Activated T-cell treated with anti-CD3 and anti-CD28 coated beads, Interleukin-2, amount 50 U/mL, for 4 hours (primary cell): ENCODE measurements at regions not wholly inside any gene's neighbourhood (a gene's known extent, or its start where the extent isn't known, plus 50 kb on each side); places are given as distances from the start of the nearest gene placed in this dataset.

ENCODE experiments used
- ATAC-seq, 2 donors: fragments of 200-7000 bp; cut with Tn5 transposase; one replicate each; pipeline ENCODE4 v1.10.0; 2021
- DNase-seq: peaks from one replicate; pipeline ENCODE4 v3.0.0-alpha.2; 2020
- H3K27me3 Mint-ChIP-seq: one replicate; pipeline ENCODE4 v1.8.0; 2021; ENCODE audit warnings: low read depth, mixed read lengths
- H3K36me3 Mint-ChIP-seq: one replicate; pipeline ENCODE4 v1.8.0; 2022; ENCODE audit warnings: mixed read lengths; ENCODE audit not compliant: insufficient read depth
- H3K4me1 Mint-ChIP-seq: one replicate; pipeline ENCODE4 v1.8.0; 2021; ENCODE audit warnings: low read depth, mixed read lengths
- H3K4me3 Mint-ChIP-seq: one replicate; pipeline ENCODE4 v1.8.0; 2021; ENCODE audit warnings: mild to moderate bottlenecking, moderate library complexity, mixed read lengths
- H3K9me3 Mint-ChIP-seq: one replicate; pipeline ENCODE4 v1.8.0; 2021; ENCODE audit warnings: mixed read lengths

DNA sequence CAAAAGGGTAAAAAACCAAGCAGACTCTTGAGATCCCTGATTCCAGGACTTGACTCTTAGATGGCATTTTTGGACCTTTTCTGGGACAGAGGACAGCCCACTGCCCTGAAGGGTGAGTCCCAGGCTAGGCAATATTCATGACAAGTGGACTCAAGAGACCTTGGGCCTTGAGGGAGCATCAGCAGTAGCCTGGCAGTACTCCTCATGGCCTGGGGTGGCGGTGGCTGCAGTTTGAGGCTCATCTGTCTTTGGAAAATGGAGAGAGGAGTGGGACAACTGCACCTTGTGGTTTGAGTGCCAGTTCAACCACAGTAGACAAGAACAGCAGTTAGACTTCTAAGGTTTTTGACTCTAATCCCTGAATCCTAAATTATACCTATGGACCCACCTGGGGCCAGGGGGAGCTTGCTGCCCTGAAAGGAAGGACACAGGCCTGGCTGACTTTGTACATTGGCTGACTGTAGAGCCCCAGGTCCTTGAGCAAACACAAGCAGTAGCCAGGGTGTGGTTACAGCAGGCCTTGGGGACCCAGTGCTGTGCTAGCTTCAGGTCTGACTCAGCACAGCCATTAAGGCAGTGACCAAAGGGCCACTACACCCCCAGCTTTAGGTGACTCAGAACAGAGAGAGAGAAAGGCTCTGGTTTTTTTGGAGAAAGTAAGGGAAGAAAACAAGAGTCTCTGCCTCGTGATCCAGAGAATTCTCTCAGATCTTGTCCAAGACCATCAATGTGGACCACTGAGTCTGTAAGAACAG lies 1023.2 kb downstream of the KCNT2 start:
- Mint-ChIP-seq H3K4me3 (no peak overlapping the region), H3K4me1 (no peaks in the 10 kb centered on the region), H3K36me3 (no peaks in the 10 kb centered on the region), H3K9me3 (peaks cover 16% of the 10 kb centered on the region), H3K27me3 (no peaks in the 10 kb centered on the region)
- DNase-seq (no peak), ATAC-seq (no peak)

DNA sequence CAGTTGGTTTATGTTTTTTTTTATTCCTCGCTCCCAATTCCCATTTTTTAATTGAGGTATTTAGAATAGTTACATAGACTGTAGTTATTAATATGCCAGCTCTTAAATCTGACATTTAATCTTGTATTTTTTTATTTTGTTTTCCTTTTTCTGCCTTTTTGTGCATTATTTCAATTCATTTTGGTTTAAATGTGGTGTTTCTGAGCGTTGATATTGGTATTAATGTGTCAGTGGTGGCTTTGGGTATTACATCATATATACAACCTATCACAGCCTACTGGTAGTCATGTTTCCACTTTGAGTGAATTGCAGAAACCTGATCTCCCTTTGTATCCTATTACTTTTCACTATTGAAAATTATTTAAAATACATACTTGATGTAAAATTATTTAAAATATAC lies 1027.3 kb downstream of the KCNT2 start:
- Mint-ChIP-seq H3K9me3 (peaks cover 3% of the 10 kb centered on the region), H3K4me3 (no peak overlapping the region), H3K27me3 (no peaks in the 10 kb centered on the region), H3K36me3 (no peaks in the 10 kb centered on the region), H3K4me1 (no peaks in the 10 kb centered on the region)
- DNase-seq (no peak), ATAC-seq (no peak)

DNA sequence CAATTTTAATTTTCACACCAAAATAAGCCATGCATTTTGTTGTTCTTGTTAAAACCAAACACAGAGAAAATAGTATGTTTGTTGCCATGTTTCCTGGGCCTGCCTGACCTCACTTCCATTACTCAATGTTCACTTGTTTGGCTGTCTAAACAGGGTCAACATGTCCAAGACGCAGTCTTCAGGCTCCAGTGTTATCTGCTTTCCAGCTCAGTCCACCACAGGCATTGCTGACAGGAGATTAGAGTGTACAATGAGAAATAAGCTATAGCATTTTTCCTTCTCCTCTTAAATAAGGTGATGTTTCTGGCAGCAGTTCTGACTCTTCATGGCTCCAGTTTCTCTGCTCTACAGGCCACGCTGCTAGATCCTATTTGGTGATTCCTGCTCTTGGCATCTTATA lies 1030.5 kb downstream of the KCNT2 start:
- no peaks in the 10 kb centered on the region for H3K4me1 Mint-ChIP-seq
- no peak for ATAC-seq
- H3K27me3 Mint-ChIP-seq = no peaks in the 10 kb centered on the region
- peaks cover 3% of the 10 kb centered on the region for H3K9me3 Mint-ChIP-seq
- H3K4me3 Mint-ChIP-seq = no peak overlapping the region
- no peak for DNase-seq
- H3K36me3 Mint-ChIP-seq = no peaks in the 10 kb centered on the region

DNA sequence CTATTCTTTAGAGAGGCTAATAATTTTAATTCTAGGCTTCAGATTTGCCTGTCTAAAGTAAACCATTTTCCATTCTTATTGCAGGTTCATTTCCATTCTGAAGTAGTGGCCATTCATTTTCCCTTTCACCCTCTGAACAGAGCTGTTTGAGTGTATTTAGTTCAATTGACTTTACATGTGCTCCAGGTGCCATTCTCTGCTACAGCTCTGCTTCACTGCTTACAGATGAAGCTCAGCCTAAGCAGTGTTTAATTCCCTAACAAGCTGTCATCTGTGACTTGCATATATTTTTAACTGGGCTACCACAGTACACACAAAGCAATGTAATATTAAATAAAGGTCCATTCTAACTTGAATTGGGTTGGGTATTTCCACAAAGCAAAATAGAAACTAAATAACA lies 1031.6 kb downstream of the KCNT2 start:
- Mint-ChIP-seq H3K9me3 (peaks cover 3% of the 10 kb centered on the region), H3K4me3 (no peak overlapping the region), H3K4me1 (no peaks in the 10 kb centered on the region), H3K36me3 (no peaks in the 10 kb centered on the region), H3K27me3 (no peaks in the 10 kb centered on the region)
- ATAC-seq (no peak), DNase-seq (no peak)

DNA sequence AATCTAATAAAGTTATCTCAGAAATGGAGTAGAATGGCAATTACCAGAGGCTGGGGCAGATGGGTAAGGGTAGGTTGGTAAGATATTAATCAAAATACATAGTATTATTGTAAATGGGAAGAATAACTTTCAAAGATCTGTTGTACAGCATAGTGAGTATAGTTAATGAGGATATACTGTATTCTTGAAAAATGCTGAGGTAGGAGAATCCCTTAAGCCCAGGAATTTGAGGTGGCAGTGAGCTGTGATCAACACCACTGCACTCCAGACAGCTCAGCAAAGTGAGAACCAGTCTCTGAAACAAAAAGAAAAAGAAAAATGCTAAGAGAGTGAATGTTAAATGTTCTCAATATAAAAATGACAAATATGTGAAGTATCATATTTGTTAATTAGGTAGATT lies 1033.7 kb downstream of the KCNT2 start:
- H3K27me3 Mint-ChIP-seq = no peaks in the 10 kb centered on the region
- no peak for DNase-seq
- no peak overlapping the region for H3K4me3 Mint-ChIP-seq
- ATAC-seq = no peak
- no peaks in the 10 kb centered on the region for H3K4me1 Mint-ChIP-seq
- peaks cover 2% of the 10 kb centered on the region for H3K9me3 Mint-ChIP-seq
- H3K36me3 Mint-ChIP-seq = no peaks in the 10 kb centered on the region

DNA sequence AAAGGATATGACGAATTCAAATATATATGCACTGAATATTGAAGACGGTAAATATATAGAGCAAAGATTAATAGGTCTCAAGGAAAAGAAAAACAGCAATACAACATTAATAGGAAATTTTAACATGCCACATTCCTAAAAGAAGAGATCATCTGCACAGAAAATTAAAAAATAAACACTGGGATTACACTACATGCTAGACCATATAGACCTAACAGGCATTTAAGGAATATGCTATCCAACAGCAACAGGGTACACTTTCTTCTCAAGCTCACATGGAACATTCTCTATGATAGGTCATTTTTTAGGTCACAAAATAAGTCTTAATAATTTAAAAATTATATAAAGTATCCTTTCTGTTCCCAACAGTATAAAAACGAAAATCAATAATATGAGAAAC lies 1038.3 kb downstream of the KCNT2 start:
- no peak overlapping the region for H3K4me3 Mint-ChIP-seq
- DNase-seq = no peak
- H3K36me3 Mint-ChIP-seq = no peaks in the 10 kb centered on the region
- no peaks in the 10 kb centered on the region for H3K4me1 Mint-ChIP-seq
- peaks cover 6% of the 10 kb centered on the region for H3K9me3 Mint-ChIP-seq
- no peak for ATAC-seq
- no peaks in the 10 kb centered on the region for H3K27me3 Mint-ChIP-seq

DNA sequence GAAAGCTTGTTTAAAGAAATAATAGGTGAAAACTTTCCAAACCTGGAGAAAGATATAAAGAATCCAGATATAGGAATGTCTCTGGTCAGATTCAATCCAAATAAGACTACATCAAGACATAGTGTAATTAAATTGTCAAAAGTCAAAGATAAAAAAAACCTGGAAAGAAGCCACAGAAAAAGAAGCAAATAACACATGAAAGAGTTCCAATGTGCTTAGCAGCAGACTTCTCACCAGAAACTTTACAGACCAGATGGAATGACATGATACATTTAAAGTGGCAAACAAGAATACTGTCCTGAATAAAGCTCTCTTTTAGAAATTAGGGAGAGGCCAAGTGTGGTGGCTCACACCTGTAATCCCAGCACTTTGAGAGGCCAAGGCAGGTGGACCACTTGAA lies 1039.9 kb downstream of the KCNT2 start:
- DNase-seq = no peak
- Mint-ChIP-seq H3K4me3 (no peak overlapping the region), H3K4me1 (no peaks in the 10 kb centered on the region), H3K9me3 (peaks cover 6% of the 10 kb centered on the region), H3K27me3 (no peaks in the 10 kb centered on the region), H3K36me3 (no peaks in the 10 kb centered on the region)
- ATAC-seq = no peak

DNA sequence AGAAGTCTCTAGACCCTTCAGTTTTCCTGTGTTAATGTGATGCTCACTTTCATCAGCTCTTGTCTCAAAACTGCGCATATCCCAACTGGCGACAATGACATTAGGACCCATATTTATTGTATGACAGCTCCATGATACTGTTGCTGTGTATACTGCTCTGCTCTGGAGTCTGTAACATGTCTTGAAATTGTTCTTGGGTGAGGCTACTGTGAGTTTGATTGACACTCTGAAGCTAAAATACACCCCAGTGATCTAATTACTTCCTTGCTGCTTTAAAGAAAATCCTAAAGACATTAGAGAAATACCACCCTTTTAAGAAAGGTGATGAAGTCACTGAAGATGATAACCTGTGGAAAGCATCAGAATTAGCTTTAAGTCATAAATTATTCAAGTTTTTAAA lies 1046.2 kb downstream of the KCNT2 start:
- no peaks in the 10 kb centered on the region for H3K36me3 Mint-ChIP-seq
- no peaks in the 10 kb centered on the region for H3K9me3 Mint-ChIP-seq
- no peak for DNase-seq
- ATAC-seq = no peak
- H3K4me1 Mint-ChIP-seq = no peaks in the 10 kb centered on the region
- H3K27me3 Mint-ChIP-seq = no peaks in the 10 kb centered on the region
- H3K4me3 Mint-ChIP-seq = no peak overlapping the region

DNA sequence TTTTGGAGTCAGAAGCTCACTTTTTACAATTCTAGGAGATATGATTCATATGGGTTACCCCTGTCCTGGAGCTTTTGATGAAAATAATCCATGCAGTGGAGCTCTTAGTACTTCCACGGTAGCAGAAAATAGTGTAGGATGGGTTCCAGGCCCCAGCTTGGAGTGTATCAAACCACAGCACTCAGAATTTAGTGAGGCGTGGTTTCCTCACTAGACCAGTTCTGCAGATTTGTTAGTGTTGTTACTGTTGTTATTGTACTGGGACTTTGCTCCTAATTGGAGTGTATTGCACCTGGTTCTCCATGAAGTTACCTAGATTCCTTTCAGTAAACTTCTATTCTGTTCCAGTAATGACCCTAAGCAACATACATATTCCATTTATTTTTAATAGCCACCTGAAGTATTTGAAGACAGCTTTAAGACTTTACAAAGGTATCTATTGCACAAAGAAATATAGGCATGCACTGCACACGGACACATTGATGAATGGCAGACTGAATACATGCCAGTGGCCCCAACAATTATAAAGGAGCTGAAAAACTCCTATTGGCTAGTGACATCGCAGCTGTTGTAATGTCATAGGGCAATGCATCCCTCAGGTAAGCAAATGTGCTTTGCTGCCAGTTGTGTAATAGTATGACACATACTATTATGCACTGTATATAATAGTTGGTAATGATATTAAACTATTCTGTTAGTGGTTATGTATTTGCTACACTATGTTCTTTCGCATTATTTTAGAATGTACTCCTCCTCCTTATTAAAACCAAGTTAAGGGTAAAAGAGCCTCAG lies 1058.0 kb downstream of the KCNT2 start:
- DNase-seq (no peak), ATAC-seq (no peak)
- Mint-ChIP-seq H3K36me3 (no peaks in the 10 kb centered on the region), H3K4me1 (no peaks in the 10 kb centered on the region), H3K9me3 (peaks cover 3% of the 10 kb centered on the region), H3K27me3 (no peaks in the 10 kb centered on the region), H3K4me3 (no peak overlapping the region)

DNA sequence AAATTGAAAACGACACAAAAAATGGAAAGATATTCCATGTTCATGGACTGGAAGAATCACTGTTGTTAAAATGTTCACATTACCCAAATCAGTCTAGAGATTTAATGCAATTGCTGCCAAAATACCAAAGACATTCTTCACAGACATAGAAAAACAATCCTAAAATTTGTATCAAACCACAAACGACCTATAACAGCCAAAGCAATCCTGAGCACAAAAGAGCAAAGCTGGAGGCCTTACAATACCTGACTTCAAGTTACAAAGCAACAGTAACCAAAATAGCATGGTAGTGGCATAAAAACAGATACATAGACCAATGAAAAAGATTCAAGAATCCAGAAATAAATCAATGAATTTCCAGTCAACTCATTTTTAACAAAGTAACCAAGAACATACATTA lies 1077.3 kb downstream of the KCNT2 start:
- DNase-seq = no peak
- no peaks in the 10 kb centered on the region for H3K4me1 Mint-ChIP-seq
- ATAC-seq = no peak
- peaks cover 4% of the 10 kb centered on the region for H3K9me3 Mint-ChIP-seq
- H3K36me3 Mint-ChIP-seq = no peaks in the 10 kb centered on the region
- no peak overlapping the region for H3K4me3 Mint-ChIP-seq
- no peaks in the 10 kb centered on the region for H3K27me3 Mint-ChIP-seq

DNA sequence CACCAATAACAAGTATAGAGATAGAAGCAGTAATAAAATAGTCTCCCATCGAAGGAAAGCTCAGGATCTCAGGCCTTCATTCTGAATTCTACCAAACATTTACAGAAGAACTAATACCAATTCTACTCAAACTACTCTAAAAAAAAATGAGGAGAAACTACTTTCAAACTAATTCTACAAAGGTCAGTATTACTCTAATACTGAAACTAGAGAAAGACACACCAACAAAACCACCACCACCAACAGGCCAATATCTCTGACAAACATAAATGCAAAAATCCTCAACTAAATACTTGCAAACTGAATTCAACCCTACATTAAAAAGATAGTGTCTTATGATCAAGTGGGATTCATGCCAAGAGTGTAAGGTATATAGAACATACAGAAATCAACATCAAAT lies 1078.4 kb downstream of the KCNT2 start:
- Mint-ChIP-seq H3K4me3 (no peak overlapping the region), H3K9me3 (peaks cover 4% of the 10 kb centered on the region), H3K4me1 (no peaks in the 10 kb centered on the region)

DNA sequence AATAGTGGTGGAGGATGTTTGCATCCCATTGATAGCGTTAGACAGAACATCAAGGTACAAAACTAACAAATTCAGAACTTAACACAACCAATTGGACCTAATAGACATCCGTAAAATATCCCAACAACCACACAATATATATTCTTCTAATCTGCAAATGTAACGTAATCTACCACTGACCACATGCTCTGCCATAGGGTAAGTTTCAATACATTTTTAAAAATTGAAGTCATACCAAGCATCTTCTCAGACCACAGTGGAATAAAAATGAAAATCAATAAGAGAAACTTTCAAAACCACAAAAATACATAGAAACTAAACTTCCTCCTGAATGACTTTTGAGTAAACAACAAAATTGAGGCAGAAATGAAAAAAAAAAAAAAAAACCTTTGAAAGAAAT lies 1087.5 kb downstream of the KCNT2 start:
- no peaks in the 10 kb centered on the region for H3K27me3 Mint-ChIP-seq
- no peak for DNase-seq
- H3K9me3 Mint-ChIP-seq = peaks cover 3% of the 10 kb centered on the region
- ATAC-seq = no peak
- H3K4me3 Mint-ChIP-seq = no peak overlapping the region
- H3K36me3 Mint-ChIP-seq = no peaks in the 10 kb centered on the region
- no peaks in the 10 kb centered on the region for H3K4me1 Mint-ChIP-seq

More for the DNA sequence above, 1078.4 kb downstream of the KCNT2 start:
- H3K36me3 Mint-ChIP-seq = no peaks in the 10 kb centered on the region
- ATAC-seq = no peak
- no peaks in the 10 kb centered on the region for H3K27me3 Mint-ChIP-seq
- no peak for DNase-seq

DNA sequence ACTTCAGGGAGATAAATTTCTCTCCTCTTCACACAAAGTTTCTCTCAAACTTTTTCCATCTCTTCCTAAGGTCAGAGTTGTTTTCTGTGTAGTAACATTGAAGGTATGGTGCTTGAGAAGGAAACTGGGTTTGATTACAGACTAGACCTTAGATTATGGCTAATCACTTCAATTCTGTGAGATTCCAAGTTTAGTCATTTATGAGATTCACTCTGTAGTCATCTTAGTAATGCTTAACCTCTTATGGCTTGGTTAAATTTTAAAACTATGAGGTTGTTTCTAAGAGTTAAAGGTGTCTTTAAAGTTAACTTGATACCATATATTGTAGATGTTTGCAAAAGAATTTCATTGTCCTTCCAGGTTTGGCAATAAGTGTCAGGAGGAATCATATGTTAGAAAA lies 1092.2 kb downstream of the KCNT2 start:
- Mint-ChIP-seq H3K9me3 (no peaks in the 10 kb centered on the region), H3K27me3 (no peaks in the 10 kb centered on the region), H3K4me1 (no peaks in the 10 kb centered on the region), H3K36me3 (no peaks in the 10 kb centered on the region), H3K4me3 (no peak overlapping the region)
- DNase-seq (no peak), ATAC-seq (no peak)

DNA sequence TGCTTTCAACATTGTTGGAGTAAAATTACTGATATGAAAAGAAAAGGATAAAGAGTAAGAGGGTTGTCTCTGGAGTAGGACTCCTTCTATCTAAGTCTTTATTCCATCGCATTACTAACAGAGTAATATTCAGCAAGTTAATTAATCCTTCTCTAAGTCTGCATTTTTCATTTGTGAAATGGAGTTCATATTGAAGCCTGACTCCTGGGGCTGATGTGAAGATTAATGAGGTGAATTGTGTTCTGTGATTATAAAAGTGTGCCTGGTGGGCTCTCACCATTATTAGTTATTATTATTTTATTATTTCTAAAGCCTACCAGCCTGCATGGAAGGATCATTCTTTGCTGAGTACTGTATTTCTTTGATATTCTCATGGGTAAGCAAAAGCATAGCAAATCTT lies 1096.7 kb downstream of the KCNT2 start:
- Mint-ChIP-seq H3K9me3 (peaks cover 11% of the 10 kb centered on the region), H3K4me1 (no peaks in the 10 kb centered on the region), H3K4me3 (no peak overlapping the region), H3K27me3 (no peaks in the 10 kb centered on the region), H3K36me3 (no peaks in the 10 kb centered on the region)
- ATAC-seq (no peak), DNase-seq (no peak)

DNA sequence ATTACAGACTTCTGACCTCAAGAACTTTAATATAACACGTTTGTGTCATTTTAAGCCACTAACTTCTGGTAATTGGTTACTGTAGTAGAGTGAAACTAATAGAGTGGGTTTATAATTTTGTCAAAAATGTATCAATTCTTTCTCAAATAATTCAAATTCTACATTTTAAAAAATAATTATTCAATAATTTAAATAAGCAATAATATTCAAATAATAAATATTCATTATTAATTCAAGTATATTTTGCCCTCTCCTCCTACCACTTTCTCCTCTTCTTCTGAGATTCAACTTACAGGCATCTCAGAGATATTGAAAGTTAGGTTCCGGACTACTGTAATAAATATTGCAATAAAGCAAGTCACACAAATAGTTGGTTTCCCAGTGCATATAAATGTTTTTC lies 1107.1 kb downstream of the KCNT2 start:
- no peak overlapping the region for H3K4me3 Mint-ChIP-seq
- DNase-seq (no peak), ATAC-seq (no peak)
- no peaks in the 10 kb centered on the region for H3K36me3 Mint-ChIP-seq
- H3K4me1 Mint-ChIP-seq = no peaks in the 10 kb centered on the region
- no peaks in the 10 kb centered on the region for H3K27me3 Mint-ChIP-seq
- no peaks in the 10 kb centered on the region for H3K9me3 Mint-ChIP-seq
